B cell (primary cell): ENCODE measurements at regions not wholly inside any gene's neighbourhood (a gene's known extent, or its start where the extent isn't known, plus 50 kb on each side); places are given as distances from the start of the nearest gene placed in this dataset.

Source experiments
- CTCF ChIP-seq: fragments of 200-600 bp; IDR thresholded peaks from one replicate; pipeline ENCODE4 v1.8.0; 2022; ENCODE audit warnings: antibody characterized with exemption, mild to moderate bottlenecking
- EZH2 ChIP-seq: IDR thresholded peaks from 2 replicates; pipeline ENCODE4 v1.6.1; 2012; ENCODE audit warnings: borderline replicate concordance, low read depth, mild to moderate bottlenecking, moderate library complexity, low read length; ENCODE audit not compliant: insufficient read depth, poor library complexity, severe bottlenecking

- TF ChIP-seq EZH2 (no peak), CTCF (no peak)
Observed at GRCh38 chr2:236820763-236821344, 251.2 kb downstream of the ACKR3 start.
